Liver (tissue), 6 donors: ENCODE measurements at regions not wholly inside any gene's neighbourhood (a gene's known extent, or its start where the extent isn't known, plus 50 kb on each side); places are given as distances from the start of the nearest gene placed in this dataset.
"Not testable (repeated sequence)": the region's sequence is repeated elsewhere in the genome, so short reads cannot be mapped to it uniquely, and the experiment has no call there.

Experiments
- DNase-seq: peaks from one replicate; pipeline ENCODE4 v3.0.0-alpha.2; 2017; ENCODE audit warnings: low spot score
- H3K27ac ChIP-seq, 2 donors: one replicate each; pipeline ENCODE4 v1.7.0; 2013; ENCODE audit warnings: inconsistent platforms in 2 of 2, low read length in 2 of 2, control low read depth in 1 of 2, low read depth in 1 of 2, mild to moderate bottlenecking in 1 of 2
- H3K27me3 ChIP-seq, 4 donors: one replicate each; pipeline versions ENCODE4 v1.6.1 to v1.7.0; 2013; ENCODE audit warnings: low read length in 3 of 4, inconsistent platforms in 1 of 4, mild to moderate bottlenecking in 1 of 4, moderate library complexity in 1 of 4; ENCODE audit not compliant: control insufficient read depth in 4 of 4, insufficient read depth in 4 of 4
- H3K36me3 ChIP-seq, 4 donors: one replicate each; pipeline versions ENCODE4 v1.6.1 to v1.7.0; 2013; ENCODE audit warnings: low read length in 3 of 4, mild to moderate bottlenecking in 3 of 4, low read depth in 1 of 4, moderate library complexity in 1 of 4; ENCODE audit not compliant: control insufficient read depth in 4 of 4, insufficient read depth in 3 of 4
- H3K4me1 ChIP-seq, 4 donors: one replicate each; pipeline versions ENCODE4 v1.6.1 to v1.7.0; 2013; ENCODE audit warnings: low read length in 3 of 4, mild to moderate bottlenecking in 3 of 4, moderate library complexity in 1 of 4; ENCODE audit not compliant: control insufficient read depth in 4 of 4, insufficient read depth in 4 of 4
- H3K4me3 ChIP-seq, 3 donors: one replicate each; pipeline versions ENCODE4 v1.6.1 to v1.7.0; 2013; ENCODE audit warnings: low read length in 3 of 3, control low read depth in 1 of 3, low read depth in 1 of 3, mild to moderate bottlenecking in 1 of 3
- H3K9ac ChIP-seq, 2 donors: one replicate each; pipeline ENCODE4 v1.7.0; 2013; ENCODE audit warnings: low read length in 2 of 2, mild to moderate bottlenecking in 2 of 2, moderate library complexity in 2 of 2, control low read depth in 1 of 2, low read depth in 1 of 2
- H3K9me3 ChIP-seq, 4 donors: one replicate each; pipeline versions ENCODE4 v1.6.1 to v1.7.0; 2013; ENCODE audit warnings: low read length in 3 of 4; ENCODE audit not compliant: control insufficient read depth in 4 of 4
- WGBS: extraction: QIAGEN DNeasy Blood & Tissue Kit; methylation state at CpG from one replicate; pipeline ENCODE4 v1.1.7; 2013; 5-methylcytosine and 5-hydroxymethylcytosine counted together
- donor health status: healthy.
- donor health status: healthy.
- donor health status: healthy.

DNA sequence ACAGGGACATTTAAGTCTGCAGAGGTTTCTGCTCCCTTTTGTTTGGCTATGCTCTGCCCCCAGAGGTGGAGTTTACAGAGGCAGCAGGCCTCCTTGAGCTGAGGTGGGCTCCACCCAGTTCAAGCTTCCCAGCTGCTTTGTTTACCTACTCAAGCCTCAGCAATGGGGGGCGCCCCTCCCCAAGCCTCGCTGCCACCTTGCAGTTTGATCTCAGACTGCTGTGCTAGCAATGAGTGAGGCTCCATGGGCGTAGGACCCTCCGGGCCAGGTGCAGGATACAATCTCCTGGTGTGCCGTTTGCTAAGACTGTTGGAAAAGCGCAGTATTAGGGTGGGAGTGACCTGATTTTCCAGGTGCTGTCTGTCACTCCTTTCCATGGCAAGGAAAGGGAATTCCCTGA, 51.1 kb upstream of the CLVS2 start:
- not testable (repeated sequence) for H3K36me3 ChIP-seq, H3K27ac ChIP-seq, H3K9ac ChIP-seq, H3K9me3 ChIP-seq, DNase-seq, H3K4me3 ChIP-seq, H3K27me3 ChIP-seq, H3K4me1 ChIP-seq
- 82% methylated on average over 6 of the region's 6 CpGs for WGBS
